ENCODE measurements at regions not wholly inside any gene's neighbourhood (a gene's known extent, or its start where the extent isn't known, plus 50 kb on each side); places are given as distances from the start of the nearest gene placed in this dataset.

GRCh38 chr6:22015944-22016343 is 280.9 kb downstream of the PRL start:
- H3K4me3 ChIP-seq (ENCODE audit: low read depth, low read length), result no peak overlapping the region
- TF ChIP-seq, protein P1, sequence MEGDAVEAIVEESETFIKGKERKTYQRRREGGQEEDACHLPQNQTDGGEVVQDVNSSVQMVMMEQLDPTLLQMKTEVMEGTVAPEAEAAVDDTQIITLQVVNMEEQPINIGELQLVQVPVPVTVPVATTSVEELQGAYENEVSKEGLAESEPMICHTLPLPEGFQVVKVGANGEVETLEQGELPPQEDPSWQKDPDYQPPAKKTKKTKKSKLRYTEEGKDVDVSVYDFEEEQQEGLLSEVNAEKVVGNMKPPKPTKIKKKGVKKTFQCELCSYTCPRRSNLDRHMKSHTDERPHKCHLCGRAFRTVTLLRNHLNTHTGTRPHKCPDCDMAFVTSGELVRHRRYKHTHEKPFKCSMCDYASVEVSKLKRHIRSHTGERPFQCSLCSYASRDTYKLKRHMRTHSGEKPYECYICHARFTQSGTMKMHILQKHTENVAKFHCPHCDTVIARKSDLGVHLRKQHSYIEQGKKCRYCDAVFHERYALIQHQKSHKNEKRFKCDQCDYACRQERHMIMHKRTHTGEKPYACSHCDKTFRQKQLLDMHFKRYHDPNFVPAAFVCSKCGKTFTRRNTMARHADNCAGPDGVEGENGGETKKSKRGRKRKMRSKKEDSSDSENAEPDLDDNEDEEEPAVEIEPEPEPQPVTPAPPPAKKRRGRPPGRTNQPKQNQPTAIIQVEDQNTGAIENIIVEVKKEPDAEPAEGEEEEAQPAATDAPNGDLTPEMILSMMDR (IDR thresholded peaks at IDR 0.05; ENCODE audit: insufficient read depth, low read length, missing control alignments), result no peak
- ChIA-PET CTCF (no interaction called here), POLR2A (interaction anchor here (0.7 kb wide), 1 partner anchor 226 kb away, joined by 3 read pairs; no protein-coding TSS in a partner anchor)
- DNase-seq (ENCODE audit: low read depth, low spot score), result no peak

- CTCF ChIA-PET, result no interaction called here
- TF ChIP-seq, protein P1 (IDR thresholded peaks at IDR 0.05; ENCODE audit: insufficient read depth, low read length, missing control alignments), result no peak
- POLR2A ChIA-PET, result no interaction called here
- DNase-seq (ENCODE audit: low read depth, low spot score), result no peak
- H3K4me3 ChIP-seq (ENCODE audit: low read depth, low read length), result no peak overlapping the region
Observed at GRCh38 chr6:22017272-22017671, 279.6 kb downstream of the PRL start.

- CTCF ChIA-PET, result no interaction called here
- TF ChIP-seq, protein P1 (IDR thresholded peaks at IDR 0.05; ENCODE audit: insufficient read depth, low read length, missing control alignments), result no peak
- POLR2A ChIA-PET, result no interaction called here
- no peak for DNase-seq (ENCODE audit: low read depth, low spot score)
- no peak overlapping the region for H3K4me3 ChIP-seq (ENCODE audit: low read depth, low read length)
Observed at GRCh38 chr6:22017766-22018165, 279.1 kb downstream of the PRL start.

GRCh38 chr6:22019857-22020256 is 277.0 kb downstream of the PRL start:
- TF ChIP-seq, protein P1 (IDR thresholded peaks at IDR 0.05; ENCODE audit: insufficient read depth, low read length, missing control alignments), result no peak
- DNase-seq (ENCODE audit: low read depth, low spot score), result no peak
- CTCF ChIA-PET, result no interaction called here
- POLR2A ChIA-PET, result no interaction called here
- no peak overlapping the region for H3K4me3 ChIP-seq (ENCODE audit: low read depth, low read length)

- DNase-seq (ENCODE audit: low read depth, low spot score), result no peak
- no peak overlapping the region for H3K4me3 ChIP-seq (ENCODE audit: low read depth, low read length)
- POLR2A ChIA-PET, result no interaction called here
- TF ChIP-seq, protein P1 (IDR thresholded peaks at IDR 0.05; ENCODE audit: insufficient read depth, low read length, missing control alignments), result no peak
- CTCF ChIA-PET, result no interaction called here
Observed at GRCh38 chr6:22020299-22021003, 276.4 kb downstream of the PRL start.

DNA sequence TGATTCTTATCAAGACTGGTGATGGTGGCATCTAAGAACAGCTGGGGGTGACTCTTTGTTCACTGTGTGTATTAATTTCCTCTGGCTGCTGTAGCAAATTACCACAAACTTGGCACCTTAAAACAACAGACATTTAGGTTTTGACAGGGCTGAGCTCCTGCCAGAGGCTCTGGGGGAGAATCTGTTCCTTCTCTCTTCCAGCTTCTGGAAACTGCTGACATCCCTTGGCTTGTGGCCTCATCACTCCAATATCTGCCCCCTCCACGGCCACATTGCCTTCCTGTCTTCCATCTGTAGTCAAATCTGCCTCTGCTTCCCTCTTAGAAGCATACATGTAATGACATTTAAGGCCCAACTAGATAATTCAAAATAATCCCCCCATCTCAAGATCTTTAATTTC is 274.9 kb downstream of the PRL start:
- POLR2A ChIA-PET, result no interaction called here
- CTCF ChIA-PET, result no interaction called here
- TF ChIP-seq, protein P1 (IDR thresholded peaks at IDR 0.05; ENCODE audit: insufficient read depth, low read length, missing control alignments), result no peak
- H3K4me3 ChIP-seq (ENCODE audit: low read depth, low read length), result no peak overlapping the region
- DNase-seq (ENCODE audit: low read depth, low spot score), result no peak

All from AG04449 (cell line).